SKM-1 treated with dmso at 0.1 percent for 144 hours (cell line): ENCODE measurements at regions not wholly inside any gene's neighbourhood (a gene's known extent, or its start where the extent isn't known, plus 50 kb on each side); places are given as distances from the start of the nearest gene placed in this dataset.
"Not testable (repeated sequence)": the region's sequence is repeated elsewhere in the genome, so short reads cannot be mapped to it uniquely, and the experiment has no call there.

ENCODE experiments used
- DNase-seq: peaks from one replicate; lab custom pipeline; 2025; ENCODE audit not compliant: unreplicated experiment; lab: John Stamatoyannopoulos, UW

DNA sequence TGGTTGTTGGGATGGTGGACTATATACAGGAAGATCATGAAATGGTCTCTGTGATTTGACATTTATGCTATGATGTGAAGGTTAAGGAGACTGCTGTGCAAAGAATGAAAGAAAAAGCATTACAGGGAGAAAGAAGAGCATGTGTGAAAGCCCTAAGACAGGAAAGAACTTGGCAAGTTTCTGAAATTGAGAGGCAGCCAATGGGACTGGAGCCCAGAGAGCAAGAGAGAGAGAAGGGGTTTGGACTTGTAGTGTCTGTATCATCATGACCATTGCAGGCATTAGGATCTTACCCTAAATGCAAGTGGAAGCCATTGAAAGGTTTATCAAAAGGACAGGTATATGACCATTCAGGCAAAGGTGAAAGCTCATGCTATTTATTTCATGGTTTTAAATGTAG is 147.1 kb downstream of the NAA11 start:
- no peak for DNase-seq

DNA sequence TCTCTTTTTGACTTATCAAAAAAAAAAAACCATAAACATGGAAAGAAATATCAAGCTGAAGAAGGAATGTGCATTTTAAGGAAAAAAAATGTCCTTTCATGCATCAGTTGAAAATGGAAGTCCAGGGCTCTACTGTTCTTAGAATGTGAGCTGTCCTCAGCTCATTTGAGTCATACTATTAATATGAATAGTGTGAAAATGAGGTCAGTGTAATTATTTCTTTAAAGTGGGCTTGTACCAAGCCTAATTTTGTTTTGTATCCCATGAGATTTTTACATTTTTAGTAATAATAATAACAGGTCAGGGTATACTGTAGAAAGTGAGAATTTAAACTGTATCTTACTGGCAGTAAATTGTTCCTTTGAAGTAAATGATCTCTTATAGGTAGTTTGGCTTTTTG is 148.5 kb downstream of the NAA11 start:
- no peak for DNase-seq

DNA sequence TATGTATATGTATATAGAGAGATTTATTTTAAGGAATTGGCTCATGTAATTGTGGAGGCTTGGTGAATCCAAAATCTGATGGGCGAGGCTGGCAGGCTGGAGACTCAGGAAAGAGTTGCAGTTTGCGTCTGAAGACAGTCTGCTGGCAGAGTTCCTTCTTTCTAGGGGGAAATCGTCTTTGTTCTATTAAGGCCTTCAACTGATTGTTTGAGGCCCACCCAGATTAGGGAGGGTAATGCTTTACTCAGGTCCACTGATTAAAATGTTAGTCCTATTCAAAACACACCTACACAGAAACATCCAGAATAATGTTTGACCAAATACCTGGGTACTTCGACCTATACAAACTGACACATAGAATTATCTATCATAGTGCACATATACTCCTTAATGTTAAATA is 149.5 kb downstream of the NAA11 start:
- DNase-seq = no peak

DNA sequence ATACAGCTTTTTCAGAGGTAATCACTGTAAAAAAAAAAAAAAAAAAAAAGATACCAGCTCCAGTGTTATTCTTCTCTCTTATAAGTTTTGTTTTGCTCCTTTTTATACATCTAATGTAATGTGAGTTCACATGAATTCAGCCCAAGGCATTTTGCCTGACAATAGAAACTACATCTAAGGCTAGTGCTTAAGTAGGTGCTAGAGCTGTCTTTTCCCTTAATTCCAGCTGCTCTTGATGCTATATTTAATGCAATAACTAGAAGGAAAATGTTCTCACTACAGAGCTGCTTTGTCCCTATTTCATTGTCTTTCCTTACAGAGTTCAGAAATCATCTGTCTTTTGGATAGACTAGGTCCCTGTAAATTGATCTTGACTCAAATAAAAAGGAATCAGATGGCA is 150.1 kb downstream of the NAA11 start:
- DNase-seq = no peak

DNA sequence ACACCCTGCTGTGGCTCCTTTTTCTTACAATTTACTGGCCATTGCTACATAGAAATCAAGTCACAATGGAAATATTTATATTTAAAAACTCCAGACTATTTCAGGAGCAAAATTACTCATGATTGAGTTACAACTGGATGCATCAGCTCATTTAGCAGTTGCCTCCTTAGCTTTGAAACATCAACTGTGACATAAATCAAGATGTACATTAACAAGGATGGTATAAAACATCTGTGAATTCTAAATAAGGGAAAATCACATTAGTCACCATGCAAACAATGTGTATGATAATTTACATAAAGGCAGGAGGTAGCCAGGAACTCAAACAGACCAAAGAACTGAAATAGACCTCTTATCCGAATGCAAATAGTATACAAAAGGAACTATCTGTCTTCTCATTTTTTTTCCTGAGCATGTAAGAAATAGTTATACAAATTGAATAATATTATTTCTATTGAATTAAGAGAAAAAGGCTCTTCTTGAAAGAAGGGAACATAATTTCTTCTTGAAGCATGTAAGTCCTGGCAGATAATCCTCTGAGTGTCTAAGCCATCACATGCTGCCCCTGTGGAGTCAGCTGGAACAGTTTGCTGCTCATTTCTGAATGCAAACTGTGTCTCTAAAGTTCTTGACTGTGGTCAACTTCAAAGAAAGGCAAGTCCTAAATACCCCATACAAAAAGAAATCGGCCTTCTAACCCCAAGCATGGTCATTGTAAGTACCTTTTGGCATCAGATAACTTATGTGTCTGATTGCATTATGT is 151.2 kb downstream of the NAA11 start:
- DNase-seq = no peak

DNA sequence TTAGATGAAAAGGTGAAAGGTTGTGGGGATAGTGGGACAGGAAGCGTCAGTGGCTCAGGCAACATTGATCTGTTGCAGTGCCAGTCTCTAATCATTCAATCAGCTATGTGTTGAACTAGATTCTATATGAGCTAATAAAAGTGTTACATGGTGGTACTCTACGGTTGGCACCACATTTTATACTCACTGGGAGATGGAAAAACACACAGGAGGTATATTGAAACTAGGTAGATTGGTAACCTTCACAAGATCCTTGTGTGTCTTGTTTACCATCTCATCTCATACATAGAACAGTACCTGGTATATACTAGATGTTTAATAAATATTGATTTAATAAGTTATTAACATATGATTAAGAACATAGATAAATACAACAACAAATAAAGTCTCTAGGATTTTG is 152.7 kb downstream of the NAA11 start:
- no peak for DNase-seq

DNA sequence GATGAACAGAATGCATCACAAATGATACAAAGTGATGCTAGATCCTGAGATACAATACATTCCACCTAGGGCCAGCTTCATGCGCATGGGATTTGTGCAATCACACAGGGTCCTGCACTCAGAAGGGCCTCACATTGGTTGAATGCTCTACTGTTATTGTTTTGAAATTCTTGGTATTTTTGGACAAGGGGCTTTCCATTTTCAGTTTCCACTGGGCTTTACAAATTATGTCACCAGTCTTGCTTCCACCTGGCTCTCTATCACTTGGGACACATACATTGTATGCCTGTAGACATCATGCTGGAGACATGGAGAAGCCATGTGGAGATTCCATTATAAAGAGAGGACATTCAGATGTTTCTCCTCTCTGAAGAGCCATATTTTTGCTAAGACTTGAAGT is 155.8 kb downstream of the NAA11 start:
- DNase-seq = no peak

DNA sequence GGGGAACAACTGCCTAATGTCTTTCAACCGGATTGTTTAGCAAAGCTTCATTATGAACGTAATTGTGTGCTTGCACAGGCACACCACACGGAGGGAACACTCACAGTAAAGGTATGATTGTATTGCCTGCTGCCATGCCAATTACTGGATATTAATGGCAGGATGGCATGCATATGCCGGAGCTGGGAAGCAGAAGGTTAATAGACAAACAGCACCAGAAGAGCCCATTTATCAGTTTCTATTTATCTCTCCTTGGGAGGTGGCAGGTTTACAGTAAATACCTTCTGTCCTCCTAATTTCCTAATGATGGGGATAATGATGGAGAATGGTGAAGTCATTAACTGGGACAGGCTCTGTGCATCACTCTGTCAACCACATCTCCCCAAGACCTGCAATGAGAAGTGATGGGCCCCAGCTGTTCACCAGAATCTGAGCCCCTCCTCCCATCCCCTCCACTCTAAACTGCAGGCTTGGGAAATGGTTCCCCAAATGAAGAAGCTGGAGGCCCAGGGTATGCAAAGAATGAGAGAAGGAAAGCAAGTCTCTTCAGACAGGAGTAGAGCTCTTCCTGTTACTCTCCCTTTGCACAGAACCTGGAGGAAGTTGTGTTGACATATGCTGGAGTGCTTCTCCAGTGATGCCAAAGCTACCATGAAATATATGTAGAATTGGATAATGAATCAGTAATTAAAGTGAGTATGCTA is 160.8 kb downstream of the NAA11 start:
- peak; percentile 11 for DNase-seq

DNA sequence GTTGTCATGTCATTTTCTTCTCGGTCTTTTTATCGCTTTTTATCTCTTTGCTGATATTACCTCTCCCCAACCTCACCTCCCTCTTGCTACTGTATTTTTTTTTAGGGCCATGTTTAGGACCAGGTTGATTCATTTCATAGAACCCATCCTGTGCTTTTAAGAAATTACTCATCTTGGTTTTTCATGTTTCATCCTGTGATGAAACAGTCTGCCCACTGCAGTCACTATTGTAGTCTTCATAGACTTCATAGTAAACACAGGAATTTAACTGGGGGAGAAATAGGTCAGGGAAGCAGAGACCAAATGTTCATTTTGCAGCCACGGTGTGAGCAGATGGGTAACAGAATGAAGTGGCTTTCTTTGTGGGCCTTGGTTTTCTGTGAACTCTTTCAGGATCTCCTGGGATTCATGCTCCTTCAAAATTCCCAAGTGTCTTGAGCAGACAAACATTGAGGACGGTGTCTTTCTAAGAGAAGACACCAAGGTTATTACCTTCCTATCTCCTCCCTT is 161.8 kb downstream of the NAA11 start:
- no peak for DNase-seq

DNA sequence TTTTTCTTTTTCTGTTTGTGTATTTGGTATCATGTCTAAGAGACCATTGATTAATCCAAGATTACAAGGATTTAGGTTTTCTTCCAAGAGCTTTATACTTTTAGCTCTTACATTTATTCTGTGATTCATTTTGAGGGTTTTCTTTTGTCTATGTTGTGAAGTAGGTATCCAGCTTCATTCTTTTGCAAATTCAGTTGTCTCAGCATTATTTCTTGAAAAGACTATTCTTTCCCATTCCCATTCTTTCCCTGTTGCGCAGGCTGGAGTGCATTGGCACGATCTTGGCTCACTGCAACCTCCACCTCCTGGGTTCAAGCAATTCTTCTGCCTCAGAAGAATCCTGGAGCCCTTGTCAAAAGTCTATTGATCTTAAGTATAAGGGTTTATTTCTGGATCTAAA is 164.9 kb downstream of the NAA11 start:
- DNase-seq = no peak

DNA sequence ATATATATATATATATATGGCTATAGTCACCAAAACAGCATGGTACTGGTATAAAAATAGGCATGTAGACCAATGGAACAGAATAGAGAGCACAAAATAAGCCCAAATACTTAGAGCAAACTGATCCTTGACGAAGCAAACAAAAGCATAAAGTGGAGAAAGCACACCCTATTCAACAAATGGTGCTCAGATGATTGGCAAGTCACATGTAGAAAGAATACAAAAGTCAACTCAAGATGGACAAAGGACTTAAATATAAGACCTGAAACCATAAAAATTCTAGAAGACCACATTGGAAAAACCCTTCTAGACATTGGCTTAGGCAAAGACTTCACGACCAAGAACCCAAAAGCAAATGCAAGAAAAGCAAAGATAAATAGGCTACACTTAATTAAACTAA is 167.2 kb downstream of the NAA11 start:
- DNase-seq = not testable (repeated sequence)

DNA sequence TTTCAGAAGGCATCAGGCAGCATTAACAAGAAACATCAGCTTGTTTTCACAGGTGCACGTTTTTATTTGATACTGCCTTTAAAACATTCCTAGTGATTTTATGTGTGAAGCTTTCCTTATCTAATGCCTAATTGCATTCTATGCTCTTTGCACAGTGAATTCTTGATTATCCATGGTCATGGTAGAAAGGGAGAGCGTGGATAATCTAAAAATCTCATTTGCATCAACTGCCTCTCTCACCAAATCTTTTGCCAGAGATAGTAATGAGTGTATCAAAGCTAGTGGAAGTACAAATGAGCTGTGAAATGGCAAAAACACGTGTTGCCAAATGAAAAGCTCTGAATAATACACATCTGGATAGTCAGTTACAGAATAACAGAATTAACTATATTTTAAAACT is 170.5 kb downstream of the NAA11 start:
- no peak for DNase-seq

DNA sequence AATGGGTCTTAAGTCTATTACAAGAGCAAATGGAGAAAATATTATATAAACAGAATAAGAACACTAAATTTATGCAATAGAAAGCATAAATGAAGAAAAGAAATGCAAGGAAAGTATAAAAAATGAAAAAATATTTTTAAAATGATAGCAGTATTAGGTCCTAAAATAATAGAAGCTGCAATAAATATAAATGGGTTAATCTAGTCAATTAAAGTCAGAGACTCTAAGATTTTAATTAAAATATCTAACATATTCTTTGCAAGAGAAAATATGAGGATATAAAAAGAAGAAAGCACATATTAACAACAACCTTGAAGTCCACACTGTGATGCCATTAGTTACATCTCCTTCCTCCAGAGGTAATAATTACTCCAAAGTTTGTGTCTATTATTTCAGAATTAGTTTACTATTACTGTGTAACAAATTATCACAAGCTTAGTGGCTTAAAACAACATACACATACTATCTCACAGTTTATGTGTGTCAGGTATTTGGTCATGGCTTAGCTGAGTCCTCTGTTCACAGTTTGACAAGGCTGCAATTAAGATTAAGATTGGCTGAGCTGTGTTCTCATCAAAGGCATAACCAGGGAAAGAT is 174.9 kb downstream of the NAA11 start:
- DNase-seq = no peak

DNA sequence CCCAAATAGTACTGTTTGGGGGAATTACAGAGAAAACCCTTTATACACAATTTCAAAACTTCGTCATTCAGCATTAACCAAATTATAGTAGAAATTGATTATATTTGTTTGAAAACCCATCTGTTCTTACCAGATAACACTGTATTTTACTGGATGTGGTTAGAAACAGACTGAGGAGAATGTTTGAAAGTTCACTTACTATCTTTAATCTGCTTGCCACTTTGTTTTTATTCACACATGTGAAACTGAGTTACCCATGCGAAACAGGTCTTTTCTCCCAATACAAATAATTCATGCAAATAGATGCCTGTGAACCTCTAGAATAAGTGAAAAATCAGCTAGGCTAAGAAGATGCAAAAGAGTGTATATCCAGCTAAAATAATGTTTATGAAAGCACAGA is 177.5 kb downstream of the NAA11 start:
- DNase-seq = no peak

DNA sequence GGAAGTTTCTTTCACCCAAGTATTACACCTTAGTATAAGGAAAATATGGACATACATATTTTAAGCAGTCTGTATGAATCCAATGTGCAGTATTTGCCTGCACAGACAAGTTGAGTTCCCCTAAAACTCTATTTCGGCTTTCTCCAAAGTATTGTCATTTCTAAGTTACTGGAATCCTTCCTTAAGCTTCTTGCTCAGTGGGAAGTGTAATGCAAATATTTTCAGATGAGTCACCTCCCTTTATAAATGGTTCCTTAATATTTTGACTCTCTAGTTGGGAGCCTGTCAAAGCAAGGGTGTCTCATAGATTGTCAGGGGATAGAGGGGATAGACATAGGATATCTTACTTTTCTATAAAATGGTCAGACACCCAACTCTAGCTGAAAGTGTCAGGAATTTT is 178.6 kb downstream of the NAA11 start:
- no peak for DNase-seq

DNA sequence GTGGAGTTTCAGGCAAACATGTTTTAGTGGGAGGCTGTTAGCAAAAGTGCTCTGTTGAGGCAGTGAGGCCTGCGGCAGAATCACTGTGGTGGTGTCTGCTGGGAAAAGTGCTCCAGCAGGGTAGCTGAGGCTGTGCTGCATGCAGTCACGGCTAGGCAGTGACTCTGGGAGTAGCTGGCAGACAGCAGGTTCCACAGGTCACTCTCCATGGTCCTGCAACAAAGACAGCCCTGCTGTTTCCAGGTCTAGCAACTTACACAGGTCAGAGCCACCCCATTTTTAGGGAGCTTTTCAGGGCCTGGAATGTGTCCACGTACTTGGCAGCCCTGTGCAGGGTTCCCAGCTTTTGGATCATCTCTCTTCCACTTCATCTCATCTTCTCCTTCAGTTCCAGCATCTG is 184.3 kb downstream of the NAA11 start:
- no peak for DNase-seq

DNA sequence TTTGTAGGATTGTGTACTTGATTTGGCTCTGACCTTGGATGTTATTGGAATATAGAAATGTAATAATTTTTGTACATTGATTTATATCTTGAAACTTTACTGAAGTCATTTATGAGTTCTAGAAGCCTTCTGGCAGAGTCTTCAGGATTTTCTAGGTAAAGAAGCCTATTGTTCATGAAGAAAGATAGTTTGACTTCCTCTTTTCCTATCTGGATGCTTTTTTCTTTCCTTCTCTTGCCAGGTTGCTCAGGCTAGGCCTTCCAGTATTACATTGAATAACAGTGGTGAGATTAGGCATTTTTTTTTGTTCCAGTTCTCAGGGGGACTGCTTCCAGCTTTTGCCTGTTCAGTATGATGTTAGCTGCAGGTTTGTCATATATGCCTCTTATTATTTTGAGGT is 191.1 kb downstream of the NAA11 start:
- DNase-seq = no peak

DNA sequence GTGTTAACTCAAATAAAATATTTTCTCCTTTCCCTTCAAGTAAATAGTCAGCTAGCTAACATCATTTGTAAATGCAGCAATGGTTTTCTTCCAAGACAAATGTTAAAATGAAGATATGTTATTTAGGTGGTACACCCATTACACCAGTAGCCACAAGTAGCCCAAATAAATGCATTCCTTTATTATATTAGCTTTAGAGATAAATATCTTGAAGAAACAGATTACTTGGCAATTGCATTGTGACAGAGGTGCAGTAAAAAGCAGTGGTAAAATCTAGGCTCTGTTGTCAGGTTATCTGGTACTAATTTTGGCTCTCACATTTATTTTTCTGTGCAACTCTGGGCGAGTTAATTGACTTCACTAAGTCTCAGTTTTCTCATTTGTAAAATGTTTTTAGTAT is 193.0 kb downstream of the NAA11 start:
- no peak for DNase-seq

DNA sequence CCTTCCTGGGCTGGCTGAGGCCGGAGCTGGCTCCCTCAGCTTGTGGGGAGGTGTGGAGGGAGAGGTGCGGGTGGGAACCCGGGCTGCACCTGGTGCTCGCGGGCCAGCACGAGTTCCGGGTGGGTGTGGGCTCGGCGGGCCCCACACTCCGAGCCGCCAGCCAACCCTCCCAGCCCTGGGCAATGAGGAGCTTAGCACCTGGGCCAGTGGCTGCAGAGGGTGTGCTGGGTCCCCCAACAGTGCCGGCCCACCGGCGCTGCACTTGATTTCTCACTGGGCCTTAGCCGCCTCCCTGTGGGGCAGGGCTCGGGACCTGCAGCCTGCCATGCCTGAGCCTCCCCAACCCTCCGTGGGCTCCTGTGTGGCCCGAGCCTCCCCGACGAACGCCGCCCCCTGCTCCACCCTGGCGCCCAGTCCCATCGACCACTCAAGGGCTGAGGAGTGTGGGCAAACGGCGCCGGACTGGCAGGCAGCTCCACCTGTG is 182.7 kb upstream of the PAQR3 start:
- DNase-seq = no peak

DNA sequence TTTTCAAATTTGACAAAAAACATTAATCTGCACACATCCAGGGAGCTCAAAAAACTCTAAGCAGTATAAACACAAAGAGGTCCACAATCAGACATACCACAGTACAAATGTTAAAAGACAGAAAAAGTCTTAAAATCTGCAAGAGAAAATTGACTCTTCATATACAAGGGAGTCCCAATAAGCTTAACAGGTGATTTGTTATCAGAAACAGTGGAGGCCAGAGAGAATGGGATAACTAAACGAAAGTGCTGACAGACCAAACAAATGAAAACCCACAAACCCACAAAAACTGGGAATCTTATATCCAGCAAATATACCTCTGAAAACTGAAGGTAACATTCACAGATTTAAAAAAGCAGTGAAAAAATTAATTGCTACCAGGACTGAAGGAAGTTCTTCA is 182.0 kb upstream of the PAQR3 start:
- no peak for DNase-seq

DNA sequence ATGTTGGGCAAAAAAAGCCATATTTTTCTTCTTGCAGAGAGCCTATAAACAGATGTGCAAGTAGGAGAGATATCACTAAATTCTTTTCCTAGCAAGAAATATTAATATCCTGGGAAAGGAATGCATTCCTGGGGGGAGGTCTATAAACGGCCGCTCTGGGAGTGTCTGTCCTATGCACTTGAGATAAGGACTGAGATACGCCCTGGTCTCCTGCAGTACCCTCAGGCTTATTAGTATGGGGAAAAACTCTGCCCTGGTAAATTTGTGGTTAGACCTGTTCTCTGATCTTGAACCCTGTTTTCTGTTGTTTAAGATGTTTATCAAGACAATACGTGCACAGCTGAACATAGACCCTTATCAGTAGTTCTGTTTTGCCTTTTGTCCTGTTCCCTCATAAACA is 177.8 kb upstream of the PAQR3 start:
- DNase-seq = not testable (repeated sequence)

DNA sequence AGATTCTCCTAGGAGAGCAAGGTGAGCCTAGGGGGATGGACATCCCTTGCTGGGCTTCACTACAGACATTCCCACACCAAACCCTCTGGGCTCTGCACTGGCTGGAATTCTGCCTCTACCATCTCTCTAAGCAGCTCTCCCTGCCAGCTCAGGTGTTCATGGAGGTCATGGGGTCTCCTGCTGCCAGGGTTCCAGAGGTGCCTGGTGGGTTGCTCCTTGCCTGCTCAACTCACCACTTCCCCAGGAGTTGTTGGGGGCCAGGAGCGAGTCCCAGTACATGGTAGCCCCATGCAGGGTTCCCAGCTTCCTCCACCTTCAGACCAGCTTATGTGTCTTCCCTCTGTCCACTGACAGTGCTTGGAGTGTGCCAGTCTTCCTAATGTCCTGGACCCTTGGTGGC is 167.8 kb upstream of the PAQR3 start:
- DNase-seq = no peak
